ENCODE measurements at regions not wholly inside any gene's neighbourhood (a gene's known extent, or its start where the extent isn't known, plus 50 kb on each side); places are given as distances from the start of the nearest gene placed in this dataset.

DNA sequence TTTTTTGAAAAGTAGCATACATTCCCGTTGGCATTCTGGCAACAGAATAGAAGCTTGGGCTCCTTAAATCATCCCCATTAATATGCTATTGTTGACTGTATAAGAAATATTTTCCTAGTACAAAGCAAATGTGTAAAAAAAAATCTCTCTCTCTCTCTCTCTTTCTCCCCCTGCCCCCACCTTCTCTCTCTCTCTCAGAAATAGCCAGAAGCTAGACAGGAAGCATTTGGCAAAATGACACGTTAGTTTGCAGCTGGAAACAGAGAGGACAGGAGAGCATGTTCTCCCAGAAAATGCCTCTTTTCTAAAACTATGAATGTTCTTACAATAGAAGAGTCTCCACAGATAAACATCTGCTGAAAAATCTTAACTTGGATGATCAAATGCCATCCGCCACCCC lies 59.6 kb upstream of the AKR1E2 start:
- TF ChIP-seq POLR2A (IDR thresholded peaks at IDR 0.05; ENCODE audit: low read depth, low read length) = no peak
- TF ChIP-seq, protein P1, sequence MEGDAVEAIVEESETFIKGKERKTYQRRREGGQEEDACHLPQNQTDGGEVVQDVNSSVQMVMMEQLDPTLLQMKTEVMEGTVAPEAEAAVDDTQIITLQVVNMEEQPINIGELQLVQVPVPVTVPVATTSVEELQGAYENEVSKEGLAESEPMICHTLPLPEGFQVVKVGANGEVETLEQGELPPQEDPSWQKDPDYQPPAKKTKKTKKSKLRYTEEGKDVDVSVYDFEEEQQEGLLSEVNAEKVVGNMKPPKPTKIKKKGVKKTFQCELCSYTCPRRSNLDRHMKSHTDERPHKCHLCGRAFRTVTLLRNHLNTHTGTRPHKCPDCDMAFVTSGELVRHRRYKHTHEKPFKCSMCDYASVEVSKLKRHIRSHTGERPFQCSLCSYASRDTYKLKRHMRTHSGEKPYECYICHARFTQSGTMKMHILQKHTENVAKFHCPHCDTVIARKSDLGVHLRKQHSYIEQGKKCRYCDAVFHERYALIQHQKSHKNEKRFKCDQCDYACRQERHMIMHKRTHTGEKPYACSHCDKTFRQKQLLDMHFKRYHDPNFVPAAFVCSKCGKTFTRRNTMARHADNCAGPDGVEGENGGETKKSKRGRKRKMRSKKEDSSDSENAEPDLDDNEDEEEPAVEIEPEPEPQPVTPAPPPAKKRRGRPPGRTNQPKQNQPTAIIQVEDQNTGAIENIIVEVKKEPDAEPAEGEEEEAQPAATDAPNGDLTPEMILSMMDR (IDR thresholded peaks at IDR 0.05; ENCODE audit: extremely low read depth in 1 of 2, insufficient read depth in 1 of 2, low read depth in 1 of 2, low read length in 2 of 2) = no peak
